Endothelial cell of umbilical vein (primary cell): ENCODE measurements at regions not wholly inside any gene's neighbourhood (a gene's known extent, or its start where the extent isn't known, plus 50 kb on each side); places are given as distances from the start of the nearest gene placed in this dataset.

ENCODE experiments used
- BruUV-seq: library from RNA; stranded (reverse); fragments of 400-500 nt; replicated peaks from 2 replicates; lab custom pipeline; 2021; lab: Mats Ljungman, UMichigan
- CTCF ChIA-PET: fragments of 300-600, 350-600 bp; sonication (Branson Sonifier 250); formaldehyde crosslinking; loops from one replicate; lab custom pipeline; 2021; ENCODE audit warnings: antibody characterized with exemption, inconsistent platforms; lab: Charles Lee
- POLR2A ChIA-PET: fragments of 300-600, 350-600 bp; sonication (Branson Sonifier 250); formaldehyde crosslinking; loops from one replicate; lab custom pipeline; 2021; ENCODE audit warnings: antibody characterized with exemption, inconsistent platforms; lab: Charles Lee
- DNase-seq: peaks from one replicate; pipeline ENCODE4 v3.0.0-alpha.2; 2011; ENCODE audit warnings: low read depth, low spot score
- FAIRE-seq: peaks from 2 replicates; lab custom pipeline; 2011; peaks lifted over from hg19 to GRCh38; lab: Jason Lieb, UNC
- H2AFZ ChIP-seq: 2 replicates; pipeline ENCODE4 v1.6.0; 2012; ENCODE audit warnings: low read depth, low read length, control low read depth, inconsistent platforms
- H3K27ac ChIP-seq: 2 replicates; pipeline ENCODE4 v1.5.1; 2011; ENCODE audit warnings: low read depth, mild to moderate bottlenecking, control low read depth, low read length, moderate library complexity; ENCODE audit not compliant: insufficient read depth
- H3K27me3 ChIP-seq, 2 experiments: 2 replicates each; pipeline versions ENCODE4 v1.6.0 to v1.6.1; 2011; ENCODE audit warnings: low read length in 2 of 2, mixed read lengths in 1 of 2; ENCODE audit not compliant: control insufficient read depth in 2 of 2, insufficient read depth in 2 of 2
- H3K36me3 ChIP-seq, 2 experiments: 2 replicates in 1 of 2; 3 replicates in 1 of 2; pipeline ENCODE4 v1.5.1; 2011; ENCODE audit warnings: low read length in 2 of 2, mild to moderate bottlenecking in 1 of 2, moderate library complexity in 1 of 2; ENCODE audit not compliant: control insufficient read depth in 2 of 2, insufficient read depth in 2 of 2; ENCODE audit errors: extremely low read depth in 1 of 2
- H3K4me1 ChIP-seq: 3 replicates; pipeline ENCODE4 v1.5.1; 2011; ENCODE audit warnings: mild to moderate bottlenecking, low read length; ENCODE audit not compliant: control insufficient read depth, insufficient read depth; ENCODE audit errors: extremely low read depth
- H3K4me2 ChIP-seq: 2 replicates; pipeline ENCODE4 v1.6.1; 2011; ENCODE audit warnings: low read length, control low read depth, mixed read lengths; ENCODE audit not compliant: insufficient read depth
- H3K4me3 ChIP-seq, 3 experiments: fragments of 200-600 bp in 1 of 3; sonication (generic), shearing (Covaris generic) in 1 of 3; replicated peaks in 1 of 3; 2 replicates each; pipeline ENCODE4 v1.5.1; 2011 to 2016; ENCODE audit warnings: control low read depth in 3 of 3, low read length in 3 of 3, mild to moderate bottlenecking in 2 of 3, inconsistent platforms in 1 of 3, low read depth in 1 of 3, moderate library complexity in 1 of 3; ENCODE audit not compliant: insufficient read depth in 1 of 3
- H3K79me2 ChIP-seq: 2 replicates; pipeline ENCODE4 v1.6.0; 2012; ENCODE audit warnings: low read length, inconsistent platforms; ENCODE audit not compliant: control insufficient read depth, insufficient read depth
- H3K9ac ChIP-seq: replicated peaks from 2 replicates; pipeline ENCODE3; 2011; ENCODE audit warnings: low read length, control low read depth; ENCODE audit not compliant: insufficient read depth; ENCODE audit errors: extremely low read depth
- H3K9me1 ChIP-seq: replicated peaks from 3 replicates; pipeline ENCODE4 v1.6.0; 2011; ENCODE audit warnings: mild to moderate bottlenecking, low read length; ENCODE audit not compliant: control insufficient read depth, insufficient read depth; ENCODE audit errors: extremely low read depth
- H3K9me3 ChIP-seq: replicated peaks from 2 replicates; pipeline ENCODE4 v1.5.1; 2012; ENCODE audit warnings: low read length, inconsistent platforms; ENCODE audit not compliant: control insufficient read depth, insufficient read depth
- H4K20me1 ChIP-seq: replicated peaks from 2 replicates; pipeline ENCODE3; 2011; ENCODE audit warnings: mild to moderate bottlenecking, low read length; ENCODE audit not compliant: control insufficient read depth, insufficient read depth; ENCODE audit errors: extremely low read depth
- EZH2 ChIP-seq: IDR thresholded peaks from 2 replicates; pipeline ENCODE4 v1.6.1; 2012; ENCODE audit warnings: borderline replicate concordance, low read depth, mild to moderate bottlenecking, moderate library complexity, low read length, inconsistent platforms; ENCODE audit not compliant: severe bottlenecking
- FOS ChIP-seq: IDR thresholded peaks from 2 replicates; pipeline ENCODE4 v1.6.1; 2011; ENCODE audit warnings: mild to moderate bottlenecking, low read length, moderate library complexity, borderline replicate concordance; ENCODE audit not compliant: insufficient read depth
- GATA2 ChIP-seq: IDR thresholded peaks from 2 replicates; pipeline ENCODE4 v1.7.0; 2011; ENCODE audit warnings: low read depth, mild to moderate bottlenecking, moderate library complexity, mixed read lengths, low read length; ENCODE audit not compliant: insufficient read length, insufficient read depth
- JUN ChIP-seq: IDR thresholded peaks from 2 replicates; pipeline ENCODE4 v1.6.1; 2011; ENCODE audit warnings: borderline replicate concordance, low read depth; ENCODE audit not compliant: insufficient read length, insufficient read depth
- MAX ChIP-seq: IDR thresholded peaks from 2 replicates; pipeline ENCODE4 v1.6.1; 2011; ENCODE audit not compliant: insufficient read depth, insufficient read length
- MYC ChIP-seq: IDR thresholded peaks from one replicate; pipeline ENCODE4 v1.6.1; 2011; ENCODE audit warnings: mild to moderate bottlenecking, low read depth, low read length
- POLR2A ChIP-seq: IDR thresholded peaks from 2 replicates; pipeline ENCODE4 v1.6.1; 2012; ENCODE audit warnings: low read depth, mild to moderate bottlenecking, control low read depth, low read length
- POLR2AphosphoS5 ChIP-seq: IDR thresholded peaks from 2 replicates; pipeline ENCODE4 v1.6.1; 2012; ENCODE audit warnings: low read depth, mild to moderate bottlenecking, control low read depth, low read length, moderate library complexity; ENCODE audit not compliant: insufficient read depth
- dilution Hi-C: fragments of 300-500 bp; cut with MboI; formaldehyde crosslinking; loops from one replicate; pipeline ENCODE4 v1.15.0; 2019; ENCODE audit warnings: low sequenced_read_pairs; ENCODE audit not compliant: extremely low pct_ligation_motif_present
- intact Hi-C: fragments of 100-400 bp; cut with micrococcal nuclease; formaldehyde crosslinking; loops from one replicate; pipeline ENCODE4 v1.10.0; 2022
- TF ChIP-seq, protein P1 (sequence below), 2 donors: IDR thresholded peaks; 1 replicate in 1 of 2; 2 replicates in 1 of 2; pipeline ENCODE4 v1.5.1; 2011; ENCODE audit warnings: low read length in 2 of 2, mild to moderate bottlenecking in 2 of 2, moderate library complexity in 2 of 2, control low read depth in 1 of 2, inconsistent platforms in 1 of 2, low read depth in 1 of 2; ENCODE audit not compliant: insufficient read depth in 1 of 2; ENCODE audit errors: extremely low read depth in 1 of 2

- Histone ChIP-seq H3K4me3 (no peak overlapping the region), H3K9ac (no peak overlapping the region), H3K27me3 (no peaks in the 10 kb centered on the region), H3K4me1 (no peaks in the 10 kb centered on the region), H3K9me1 (no peaks in the 10 kb centered on the region), H3K79me2 (no peaks in the 10 kb centered on the region), H4K20me1 (no peaks in the 10 kb centered on the region), H3K4me2 (no peak overlapping the region), H3K36me3 (no peaks in the 10 kb centered on the region), H2AFZ (no peak overlapping the region), H3K9me3 (no peaks in the 10 kb centered on the region), H3K27ac (no peak overlapping the region)
- no TSS peak for BruUV-seq
- CTCF ChIA-PET: no interaction called here
- no peak for DNase-seq
- intact Hi-C loops (no loop called here), dilution Hi-C loops (no loop called here)
- FAIRE-seq: no peak
- TF ChIP-seq JUN (no peak), MAX (no peak), FOS (no peak), MYC (no peak), GATA2 (no peak), EZH2 (no peak), POLR2AphosphoS5 (no peak), POLR2A (no peak)
- TF ChIP-seq, protein P1, sequence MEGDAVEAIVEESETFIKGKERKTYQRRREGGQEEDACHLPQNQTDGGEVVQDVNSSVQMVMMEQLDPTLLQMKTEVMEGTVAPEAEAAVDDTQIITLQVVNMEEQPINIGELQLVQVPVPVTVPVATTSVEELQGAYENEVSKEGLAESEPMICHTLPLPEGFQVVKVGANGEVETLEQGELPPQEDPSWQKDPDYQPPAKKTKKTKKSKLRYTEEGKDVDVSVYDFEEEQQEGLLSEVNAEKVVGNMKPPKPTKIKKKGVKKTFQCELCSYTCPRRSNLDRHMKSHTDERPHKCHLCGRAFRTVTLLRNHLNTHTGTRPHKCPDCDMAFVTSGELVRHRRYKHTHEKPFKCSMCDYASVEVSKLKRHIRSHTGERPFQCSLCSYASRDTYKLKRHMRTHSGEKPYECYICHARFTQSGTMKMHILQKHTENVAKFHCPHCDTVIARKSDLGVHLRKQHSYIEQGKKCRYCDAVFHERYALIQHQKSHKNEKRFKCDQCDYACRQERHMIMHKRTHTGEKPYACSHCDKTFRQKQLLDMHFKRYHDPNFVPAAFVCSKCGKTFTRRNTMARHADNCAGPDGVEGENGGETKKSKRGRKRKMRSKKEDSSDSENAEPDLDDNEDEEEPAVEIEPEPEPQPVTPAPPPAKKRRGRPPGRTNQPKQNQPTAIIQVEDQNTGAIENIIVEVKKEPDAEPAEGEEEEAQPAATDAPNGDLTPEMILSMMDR (IDR thresholded peaks at IDR 0.05; ENCODE audit: extremely low read depth in 1 of 2, insufficient read depth in 1 of 2, low read depth in 1 of 2, low read length in 2 of 2): no peak
- POLR2A ChIA-PET: no interaction called here
Observed at GRCh38 chr2:60213865-60214625, 339.4 kb downstream of the BCL11A start.
